ENCODE measurements at regions not wholly inside any gene's neighbourhood (a gene's known extent, or its start where the extent isn't known, plus 50 kb on each side); places are given as distances from the start of the nearest gene placed in this dataset.

- no peak for DNase-seq (ENCODE audit: low read depth)
Measured at GRCh38 chrX:5080791-5081190, 1147.9 kb downstream of the NLGN4X start.

DNA sequence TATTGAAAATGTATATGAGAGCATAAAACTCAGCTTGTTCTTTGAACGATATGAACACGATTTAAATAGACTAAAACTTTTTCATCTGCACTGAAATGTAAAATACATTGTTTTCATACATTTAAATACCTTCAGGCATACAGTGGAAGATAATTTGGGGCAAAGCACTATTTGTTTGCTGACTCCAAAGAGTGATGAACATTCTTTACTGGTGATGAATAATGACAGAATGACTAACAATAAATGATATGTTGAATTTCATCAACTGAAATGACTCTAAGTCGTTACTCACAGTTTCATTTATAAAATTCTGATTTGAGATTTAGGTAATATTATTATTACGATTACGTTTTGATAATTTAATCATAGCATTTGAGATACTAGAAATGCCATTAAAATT, 1160.1 kb downstream of the NLGN4X start:
- DNase-seq (ENCODE audit: low read depth) = no peak

DNA sequence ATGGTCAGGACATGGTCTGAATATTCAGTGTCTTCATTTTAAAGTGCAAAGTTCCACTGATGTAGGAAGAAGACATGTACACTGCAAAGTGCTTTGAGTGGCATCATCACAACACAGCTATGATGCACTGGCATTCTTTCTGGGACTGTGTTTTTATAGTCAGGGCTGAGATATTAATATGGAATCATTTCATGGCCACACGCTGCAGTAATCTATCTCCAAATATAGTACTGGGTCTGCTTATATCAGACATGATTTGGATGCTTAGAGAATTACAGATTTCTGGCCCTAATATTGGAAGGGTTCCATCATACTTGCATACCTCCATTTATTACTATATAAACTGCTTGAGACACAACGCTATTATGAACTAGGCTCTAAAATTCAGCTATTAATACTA, 1170.9 kb downstream of the NLGN4X start:
- no peak for DNase-seq (ENCODE audit: low read depth)

DNA sequence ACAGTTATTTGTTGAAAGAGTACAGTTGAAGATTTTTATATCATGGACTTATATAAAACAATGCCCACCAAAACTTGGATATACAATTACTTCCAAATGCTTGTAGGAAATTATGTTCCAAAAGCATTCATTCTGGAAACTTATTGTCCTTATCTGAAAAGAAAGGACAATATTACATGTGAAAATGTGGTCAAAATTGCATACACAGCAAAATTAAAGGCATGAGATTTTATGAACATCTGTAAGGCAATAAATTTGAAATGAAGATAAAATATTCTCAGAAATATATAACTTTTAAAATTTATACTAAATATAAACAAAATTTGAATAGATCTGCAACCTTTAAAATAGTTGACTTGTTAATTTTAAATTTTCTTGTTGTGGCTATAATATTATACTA, 1173.8 kb downstream of the NLGN4X start:
- DNase-seq (ENCODE audit: low read depth) = no peak

DNA sequence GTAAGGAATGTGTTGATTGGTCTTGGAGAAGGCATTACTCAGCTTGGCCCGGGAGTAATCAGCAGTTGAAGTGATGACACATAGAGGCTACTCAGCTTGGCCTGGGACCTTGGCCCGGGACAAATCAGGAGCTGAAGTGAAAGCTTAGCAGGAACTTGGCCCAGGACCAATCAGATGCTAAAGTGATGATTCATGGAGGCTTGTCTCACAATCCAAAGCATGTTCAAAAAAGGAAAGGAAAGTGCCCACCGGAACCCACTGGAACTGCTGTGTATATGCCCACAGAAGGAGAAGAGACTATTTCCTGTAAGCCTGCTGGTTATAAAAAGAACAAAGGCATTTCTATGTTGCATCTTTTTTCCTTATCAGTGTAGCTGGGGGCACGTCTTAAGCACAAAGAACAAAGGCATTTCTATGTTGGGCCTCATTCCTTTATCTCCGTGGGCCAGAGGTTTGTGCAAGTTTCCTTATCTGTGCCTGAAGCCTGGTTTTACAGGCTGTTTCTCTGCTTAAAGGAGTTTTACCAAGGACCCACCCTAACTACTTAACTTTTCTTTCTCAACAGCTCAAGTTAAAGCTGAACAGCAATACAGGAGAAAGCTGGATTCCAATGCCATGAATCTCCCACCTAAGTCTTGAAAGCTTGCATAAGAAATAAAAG, 1176.7 kb downstream of the NLGN4X start:
- no peak for DNase-seq (ENCODE audit: low read depth)

GRCh38 chrX:5042563-5042962, 1186.1 kb downstream of the NLGN4X start:
- DNase-seq (ENCODE audit: low read depth) = no peak

DNA sequence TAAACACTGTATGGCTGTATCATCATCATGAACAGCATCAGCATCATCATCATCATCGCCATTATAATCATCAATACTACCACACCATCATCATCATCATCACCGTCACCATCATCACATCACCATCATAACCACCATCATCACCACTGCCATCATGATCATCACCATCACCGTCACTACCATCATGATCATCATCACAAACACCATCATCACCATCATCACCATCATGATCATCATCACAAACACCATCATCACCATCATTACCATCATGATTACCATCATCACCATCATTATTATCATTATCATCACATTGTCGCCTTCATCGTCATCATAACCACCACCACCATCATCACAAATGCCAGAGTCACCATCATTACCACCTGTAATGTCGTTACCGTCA, 1196.9 kb downstream of the NLGN4X start:
- DNase-seq (ENCODE audit: low read depth) = no peak

DNA sequence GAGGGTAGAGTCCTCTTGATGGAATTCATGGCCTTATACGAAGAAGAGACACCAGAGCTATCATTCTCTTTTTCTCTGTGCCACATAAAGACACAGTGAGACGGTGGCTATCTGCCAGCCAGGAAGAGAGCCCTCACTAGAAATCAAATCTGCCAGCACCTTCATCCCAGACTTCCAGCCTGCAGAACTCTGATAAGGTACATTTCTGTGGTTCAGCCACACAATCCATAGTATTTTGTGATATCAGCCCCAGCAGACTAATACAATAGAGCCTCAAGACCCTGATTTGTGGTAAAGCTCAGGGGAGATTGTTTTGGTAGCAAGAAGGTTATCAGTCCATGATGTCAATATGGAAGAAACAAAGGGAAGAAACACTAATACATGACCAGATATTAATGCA, 1213.2 kb downstream of the NLGN4X start:
- no peak for DNase-seq (ENCODE audit: low read depth)

DNA sequence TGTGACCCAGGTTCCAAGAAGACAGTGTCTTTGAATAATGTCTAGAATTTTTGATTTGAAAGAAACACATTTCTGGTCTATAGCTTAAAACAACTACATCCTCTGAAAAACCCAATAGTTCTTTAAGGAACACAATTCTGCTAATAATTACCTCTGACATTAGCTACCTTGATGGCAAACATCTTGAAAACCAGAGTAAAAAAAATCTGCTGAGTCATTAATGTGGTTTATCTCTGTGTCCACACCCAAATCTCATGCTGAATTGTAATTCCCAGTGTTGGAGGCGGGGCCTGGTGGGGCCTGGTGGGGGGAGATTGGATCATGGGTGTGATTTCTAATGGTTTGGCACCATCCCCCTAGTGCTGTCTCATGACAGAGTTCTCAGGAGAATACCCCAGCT, 1233.8 kb downstream of the NLGN4X start:
- DNase-seq (ENCODE audit: low read depth) = no peak

- no peak for DNase-seq (ENCODE audit: low read depth)
Measured at GRCh38 chrX:4978613-4979012, 1250.1 kb downstream of the NLGN4X start.

- DNase-seq (ENCODE audit: low read depth) = no peak
Measured at GRCh38 chrX:4971646-4972045, 1257.0 kb downstream of the NLGN4X start.

GRCh38 chrX:4964112-4964511, 1250.7 kb upstream of the PRKX start:
- DNase-seq (ENCODE audit: low read depth) = no peak

DNA sequence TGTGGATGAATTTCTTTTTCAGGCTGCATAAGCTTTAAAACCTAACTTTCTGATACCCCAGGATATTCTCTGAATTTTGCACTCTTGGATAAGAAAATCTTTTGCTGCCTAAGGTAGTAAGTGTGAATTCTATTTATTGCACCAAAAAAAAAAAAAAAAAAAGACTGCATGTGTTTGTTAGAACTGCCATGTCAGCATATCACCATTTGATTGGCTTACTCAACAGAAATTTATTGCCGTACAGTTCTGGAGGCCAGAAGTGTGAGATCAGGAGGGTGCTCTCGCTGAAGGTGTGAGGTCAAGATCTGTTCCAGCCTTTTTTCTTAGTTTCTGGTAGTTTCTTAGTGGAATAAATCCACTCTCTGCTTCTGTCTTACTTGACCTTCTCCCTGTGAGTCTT, 1250.0 kb upstream of the PRKX start:
- no peak for DNase-seq (ENCODE audit: low read depth)

- DNase-seq (ENCODE audit: low read depth) = no peak
Measured at GRCh38 chrX:4944767-4945166, 1231.3 kb upstream of the PRKX start.

DNA sequence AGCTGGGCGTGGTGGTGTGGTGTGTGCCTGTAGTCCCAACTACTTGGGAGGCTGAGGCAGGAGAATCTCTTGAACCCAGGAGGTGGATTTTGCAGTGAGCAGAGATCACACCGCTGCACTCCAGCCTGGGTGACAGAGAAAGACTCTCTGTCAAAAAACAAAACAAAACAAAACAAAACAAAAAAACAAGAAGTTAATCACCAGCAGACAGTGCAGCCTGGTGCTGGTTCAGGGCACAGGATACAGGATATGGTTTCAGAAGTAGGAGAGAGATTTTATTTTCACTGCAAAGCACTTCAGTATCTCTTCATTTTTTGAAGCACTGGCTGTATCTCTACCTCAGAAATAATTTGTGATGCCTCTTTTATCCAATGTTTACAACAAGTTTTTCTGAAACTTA, 1222.9 kb upstream of the PRKX start:
- DNase-seq (ENCODE audit: low read depth) = no peak

DNA sequence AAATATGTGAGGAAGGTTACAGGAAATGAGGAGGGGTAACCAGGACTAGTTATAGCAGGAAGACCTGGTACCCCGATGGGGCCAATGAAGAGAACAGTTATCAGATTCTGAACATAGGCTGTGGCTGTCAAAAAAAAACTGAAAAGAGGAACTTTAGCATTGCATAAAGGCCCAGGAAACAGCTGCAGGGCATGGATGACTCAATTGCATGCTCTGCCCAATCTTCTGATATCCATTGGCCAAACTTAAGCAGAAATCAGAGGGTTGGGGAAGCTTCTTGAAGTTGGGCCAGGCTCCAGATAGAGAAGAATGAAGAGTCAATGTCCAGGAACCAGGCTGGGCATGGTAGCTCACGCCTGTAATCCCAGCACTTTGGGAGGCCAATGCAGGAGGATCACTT, 1222.4 kb upstream of the PRKX start:
- DNase-seq (ENCODE audit: low read depth) = no peak

DNA sequence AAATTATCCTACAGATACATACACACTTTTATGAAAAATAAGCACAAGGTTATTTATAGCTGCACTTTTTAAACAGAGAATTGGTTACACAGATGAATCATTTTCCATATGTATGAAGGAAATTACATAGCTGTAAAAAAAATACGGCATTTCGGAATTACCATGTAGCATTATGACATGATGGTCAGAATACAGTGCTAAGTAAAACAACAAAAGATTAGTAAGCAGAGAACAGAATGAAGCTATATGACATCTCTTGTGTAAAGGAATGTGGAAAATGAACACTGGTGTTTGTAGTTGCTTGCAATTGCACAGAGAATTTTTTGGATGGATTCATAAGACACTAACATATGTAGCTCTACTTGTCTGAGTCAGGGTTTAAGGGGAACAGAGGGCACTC, 1222.0 kb upstream of the PRKX start:
- DNase-seq (ENCODE audit: low read depth) = no peak

DNA sequence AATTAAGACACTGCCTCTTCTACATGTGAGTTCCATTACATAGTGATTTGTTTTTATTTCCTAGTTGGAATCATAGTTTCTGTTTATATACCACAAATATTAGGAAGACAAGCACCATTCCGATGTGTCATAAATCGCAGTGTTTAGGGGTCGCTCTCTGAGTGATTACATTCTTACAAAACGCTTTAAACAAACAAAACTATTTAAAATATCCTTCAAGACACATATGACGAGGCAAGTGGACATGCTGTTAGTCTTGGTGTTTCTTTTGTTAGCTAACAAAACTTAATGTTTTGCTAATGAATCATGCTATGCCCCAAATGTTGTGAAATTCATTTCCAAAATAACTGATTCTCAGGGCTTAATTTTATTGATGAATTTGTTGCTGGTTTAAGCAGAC, 1219.3 kb upstream of the PRKX start:
- no peak for DNase-seq (ENCODE audit: low read depth)

DNA sequence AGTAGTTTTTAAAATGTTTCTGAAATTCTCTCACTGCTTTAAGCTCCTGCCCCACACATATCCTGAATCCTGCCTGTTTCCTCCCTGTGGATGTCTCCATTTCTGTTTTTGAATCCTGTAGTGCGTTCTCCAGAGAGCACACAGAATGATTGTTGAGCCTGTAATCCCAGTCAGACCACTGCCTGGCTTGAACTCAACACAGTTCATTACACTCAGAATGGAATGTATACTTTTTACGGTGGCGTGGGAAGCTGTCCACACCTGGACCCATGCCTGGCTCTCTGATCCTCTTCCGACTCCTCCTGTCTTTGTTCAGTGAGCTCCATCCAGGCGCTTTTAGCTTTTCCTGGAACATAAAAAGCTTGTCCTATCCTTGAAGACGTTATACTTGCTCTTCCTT, 1217.0 kb upstream of the PRKX start:
- DNase-seq (ENCODE audit: low read depth) = no peak

DNA sequence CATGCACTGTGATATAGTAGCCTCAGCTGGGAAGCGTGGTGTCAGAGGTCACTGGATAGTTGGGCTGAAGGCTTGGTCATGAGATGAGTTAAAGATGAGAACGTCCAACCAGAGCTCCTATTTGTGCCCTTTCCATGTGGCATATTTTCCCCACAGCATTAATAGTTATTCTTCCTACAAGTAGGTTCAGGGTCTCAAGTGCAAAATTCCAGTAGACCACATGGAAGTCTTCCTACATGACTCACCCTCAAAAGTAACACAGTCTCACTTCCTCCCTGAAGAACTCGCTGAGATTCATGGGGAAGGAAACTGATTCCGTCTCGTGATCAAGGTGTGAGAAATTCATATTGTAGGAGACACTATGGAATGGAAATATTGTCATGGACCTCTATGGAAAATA, 1212.5 kb upstream of the PRKX start:
- no peak for DNase-seq (ENCODE audit: low read depth)

DNA sequence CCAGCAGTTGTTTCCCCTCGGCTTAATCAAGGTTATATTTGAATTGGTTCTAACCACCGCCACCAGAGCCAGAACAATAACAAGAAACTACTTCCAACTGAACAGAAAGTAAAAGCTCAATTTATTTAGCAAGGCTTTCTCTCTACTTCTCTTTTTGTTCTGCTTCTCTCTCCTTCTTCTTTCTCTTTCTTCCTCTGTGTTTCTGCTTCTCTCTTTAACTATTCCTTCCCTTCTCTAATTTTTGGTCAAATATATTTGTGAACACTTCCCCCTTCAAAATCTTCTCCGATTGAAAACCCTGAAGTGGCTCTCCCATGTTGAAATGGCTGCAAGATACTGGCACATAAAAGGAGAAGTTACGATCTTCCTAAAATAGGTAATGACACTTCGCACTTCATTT, 1195.9 kb upstream of the PRKX start:
- no peak for DNase-seq (ENCODE audit: low read depth)

DNA sequence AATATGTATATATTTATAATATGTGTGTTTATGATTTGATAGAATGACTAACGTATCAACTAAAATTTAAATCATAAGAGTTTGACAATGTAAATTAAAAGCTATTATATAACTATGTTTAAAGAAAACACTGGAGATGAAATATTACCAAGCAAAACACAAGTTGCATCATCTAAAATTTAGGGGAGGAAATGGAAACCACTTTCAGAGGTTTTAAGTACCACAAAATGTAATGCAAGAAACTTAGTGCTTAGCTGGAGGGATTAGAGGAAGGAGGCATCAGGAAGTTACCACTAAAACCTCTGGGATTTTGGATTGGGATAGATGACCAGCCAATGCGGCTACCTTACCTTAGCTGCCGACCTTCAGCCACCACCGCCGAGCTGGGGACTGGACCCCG, 1192.1 kb upstream of the PRKX start:
- no peak for DNase-seq (ENCODE audit: low read depth)

GRCh38 chrX:4881277-4881676, 1167.8 kb upstream of the PRKX start:
- no peak for DNase-seq (ENCODE audit: low read depth)

GRCh38 chrX:4878640-4879039, 1165.2 kb upstream of the PRKX start:
- DNase-seq (ENCODE audit: low read depth) = no peak

- DNase-seq (ENCODE audit: low read depth) = no peak
Measured at GRCh38 chrX:4876268-4876667, 1162.8 kb upstream of the PRKX start.
